ENCODE measurements at regions not wholly inside any gene's neighbourhood (a gene's known extent, or its start where the extent isn't known, plus 50 kb on each side); places are given as distances from the start of the nearest gene placed in this dataset.

- Histone ChIP-seq H3K23ac (ENCODE audit: insufficient read length, low read depth, low read length) (no peak overlapping the region), H3K23me2 (ENCODE audit: insufficient read length, low read depth, low read length, poor library complexity, severe bottlenecking) (no peaks in the 10 kb centered on the region), H3K27me3 (ENCODE audit: insufficient read depth, low read length) (no peaks in the 10 kb centered on the region; the same call in 1 of the 2 replicates), H3K9ac (ENCODE audit: extremely low read depth, insufficient read length, low read length) (no peak overlapping the region), H2BK15ac (ENCODE audit: low read depth, low read length) (no peak overlapping the region), H3K4me1 (ENCODE audit: insufficient read depth, low read length) (no peaks in the 10 kb centered on the region), H3K79me1 (ENCODE audit: insufficient read depth, low read depth, low read length, poor library complexity, severe bottlenecking) (no peaks in the 10 kb centered on the region), H2BK20ac (ENCODE audit: low read depth, low read length, poor library complexity, severe bottlenecking) (no peak overlapping the region), H3K9me3 (ENCODE audit: control insufficient read depth, low read depth, low read length) (no peaks in the 10 kb centered on the region), H4K20me1 (ENCODE audit: control insufficient read depth, insufficient read depth, insufficient read length) (no peaks in the 10 kb centered on the region), H4K5ac (ENCODE audit: insufficient read length, low read depth, low read length) (no peak overlapping the region), H3K18ac (ENCODE audit: insufficient read length, low read depth, low read length) (no peak overlapping the region), H4K8ac (replicated peaks; ENCODE audit: insufficient read length, low read depth, low read length) (no peak overlapping the region), H3T11ph (ENCODE audit: low read length) (no peak overlapping the region), H2BK5ac (ENCODE audit: insufficient read length, low read length) (no peak overlapping the region), H3K14ac (ENCODE audit: insufficient read depth, low read length) (no peak overlapping the region), H2BK120ac (ENCODE audit: low read depth, low read length, poor library complexity, severe bottlenecking) (no peak overlapping the region), H3K56ac (ENCODE audit: insufficient read length, low read depth, low read length) (no peak overlapping the region), H2BK12ac (ENCODE audit: insufficient read length, low read depth, low read length) (no peak overlapping the region), H3K27ac (ENCODE audit: insufficient read length, low read depth, low read length) (no peak overlapping the region), H2AFZ (ENCODE audit: low read length) (no peak overlapping the region), H3K79me2 (ENCODE audit: insufficient read depth, low read length) (no peaks in the 10 kb centered on the region), H4K91ac (ENCODE audit: insufficient read length, low read depth, low read length) (no peak overlapping the region), H3K4ac (ENCODE audit: low read depth, low read length) (no peak overlapping the region), H3K4me2 (ENCODE audit: insufficient read depth, insufficient read length, low read length) (no peak overlapping the region), H2AK5ac (ENCODE audit: insufficient read length, low read length) (no peak overlapping the region)
- H3K4me1 Mint-ChIP-seq = no peaks in the 10 kb centered on the region
- H3K27ac Mint-ChIP-seq = no peak overlapping the region
- H3K27me3 Mint-ChIP-seq (ENCODE audit: low read depth) = peaks cover 2% of the 10 kb centered on the region; the same call in 1 of the 2 replicates
- no CpG with 5 or more reads among the region's 1 CpG for WGBS (ENCODE audit: extremely low coverage, insufficient read length, low lambda C conversion rate)
- H3K36me3 Mint-ChIP-seq (ENCODE audit: insufficient read depth in 1 of 3, low read depth in 3 of 3) = peaks cover 6 to 10% (median 7%) of the 10 kb centered on the region in 3 experiments; a peak in 5 of 7 replicates
- H3K9me3 Mint-ChIP-seq = peaks cover 75 to 81% of the 10 kb centered on the region in 2 experiments
- DNase-seq = no peak
- no peak overlapping the region for H3K4me3 Mint-ChIP-seq
- TF ChIP-seq CTCF (conservative IDR thresholded peaks at IDR 0.05) = no peak
Measured at GRCh38 chrX:45358392-45358791, 157.7 kb upstream of the DIPK2B start.
